HEK293 (cell line): ENCODE measurements at regions not wholly inside any gene's neighbourhood (a gene's known extent, or its start where the extent isn't known, plus 50 kb on each side); places are given as distances from the start of the nearest gene placed in this dataset.

Source experiments
- BCL6B ChIP-seq: fragments of 450-650 bp; formaldehyde crosslinking; IDR thresholded peaks from 2 replicates; pipeline ENCODE4 v1.5.1; 2017; ENCODE audit warnings: missing biosample characterization, missing genetic modification characterization
- KLF7 ChIP-seq: fragments of 450-650 bp; formaldehyde crosslinking; IDR thresholded peaks from 2 replicates; pipeline ENCODE4 v1.5.1; 2016; ENCODE audit warnings: missing biosample characterization, missing genetic modification characterization, borderline replicate concordance
- KLF9 ChIP-seq: fragments of 450-650 bp; formaldehyde crosslinking; IDR thresholded peaks from 2 replicates; pipeline ENCODE4 v1.5.1; 2016; ENCODE audit warnings: missing biosample characterization, missing genetic modification characterization, low read depth
- OVOL3 ChIP-seq: fragments of 450-650 bp; formaldehyde crosslinking; IDR thresholded peaks from 2 replicates; pipeline ENCODE4 v1.5.1; 2016; ENCODE audit warnings: missing biosample characterization, missing genetic modification characterization
- PATZ1 ChIP-seq: fragments of 450-650 bp; formaldehyde crosslinking; IDR thresholded peaks from 2 replicates; pipeline ENCODE4 v1.5.1; 2016; ENCODE audit warnings: missing biosample characterization, missing genetic modification characterization
- REPIN1 ChIP-seq: fragments of 450-650 bp; formaldehyde crosslinking; IDR thresholded peaks from 2 replicates; pipeline ENCODE4 v1.5.1; 2017; ENCODE audit warnings: missing biosample characterization, missing genetic modification characterization, low read depth
- SALL2 ChIP-seq: fragments of 450-650 bp; formaldehyde crosslinking; IDR thresholded peaks from 2 replicates; pipeline ENCODE4 v1.5.0; 2017; ENCODE audit warnings: missing biosample characterization, mild to moderate bottlenecking, missing genetic modification characterization, borderline replicate concordance
- SP7 ChIP-seq: fragments of 450-650 bp; formaldehyde crosslinking; IDR thresholded peaks from 2 replicates; pipeline ENCODE4 v1.5.1; 2016; ENCODE audit warnings: missing biosample characterization, missing genetic modification characterization
- ZBTB11 ChIP-seq: fragments of 450-650 bp; formaldehyde crosslinking; conservative IDR thresholded peaks from 2 replicates; pipeline ENCODE4 v1.5.1; 2016; ENCODE audit warnings: low read depth, missing biosample characterization, missing genetic modification characterization
- ZFHX2 ChIP-seq: fragments of 450-650 bp; formaldehyde crosslinking; conservative IDR thresholded peaks from 2 replicates; pipeline ENCODE4 v1.5.1; 2016; ENCODE audit warnings: missing biosample characterization, missing genetic modification characterization
- ZFP37 ChIP-seq: fragments of 450-650 bp; formaldehyde crosslinking; IDR thresholded peaks from 2 replicates; pipeline ENCODE4 v1.5.1; 2016; ENCODE audit warnings: missing biosample characterization, missing genetic modification characterization
- ZIC2 ChIP-seq: fragments of 450-650 bp; formaldehyde crosslinking; IDR thresholded peaks from 2 replicates; pipeline ENCODE4 v1.5.1; 2016; ENCODE audit warnings: missing biosample characterization, missing genetic modification characterization
- ZNF16 ChIP-seq: fragments of 450-650 bp; formaldehyde crosslinking; IDR thresholded peaks from 2 replicates; pipeline ENCODE4 v1.5.1; 2016; ENCODE audit warnings: low read depth, missing biosample characterization, missing genetic modification characterization
- ZNF26 ChIP-seq: fragments of 450-650 bp; formaldehyde crosslinking; IDR thresholded peaks from 2 replicates; pipeline ENCODE4 v1.5.1; 2016; ENCODE audit warnings: missing biosample characterization, missing genetic modification characterization
- ZNF274 ChIP-seq, 2 experiments: fragments of 200-500 bp in 1 of 2; fragments of 450-650 bp in 1 of 2; sonication (Bioruptor generic) in 1 of 2; formaldehyde crosslinking in 1 of 2; IDR thresholded peaks; 2 replicates each; pipeline versions ENCODE4 v1.5.1 to v1.6.1; 2014 to 2016; ENCODE audit warnings: borderline replicate concordance in 1 of 2, inconsistent platforms in 1 of 2, low read length in 1 of 2, missing biosample characterization in 1 of 2, missing genetic modification characterization in 1 of 2
- ZNF350 ChIP-seq: fragments of 450-650 bp; formaldehyde crosslinking; IDR thresholded peaks from 2 replicates; pipeline ENCODE4 v1.5.0; 2017; ENCODE audit warnings: missing biosample characterization, mild to moderate bottlenecking, missing genetic modification characterization
- ZNF394 ChIP-seq: fragments of 450-650 bp; formaldehyde crosslinking; IDR thresholded peaks from 2 replicates; pipeline ENCODE4 v1.5.1; 2016; ENCODE audit warnings: missing biosample characterization, missing genetic modification characterization, mild to moderate bottlenecking, moderate library complexity, borderline replicate concordance
- ZNF404 ChIP-seq: fragments of 450-650 bp; formaldehyde crosslinking; IDR thresholded peaks from 2 replicates; pipeline ENCODE4 v1.5.1; 2017; ENCODE audit warnings: missing biosample characterization, missing genetic modification characterization
- ZNF423 ChIP-seq: fragments of 450-650 bp; formaldehyde crosslinking; IDR thresholded peaks from 2 replicates; pipeline ENCODE4 v1.5.1; 2016; ENCODE audit warnings: missing biosample characterization, missing genetic modification characterization
- ZNF426 ChIP-seq: fragments of 450-650 bp; formaldehyde crosslinking; IDR thresholded peaks from 2 replicates; pipeline ENCODE4 v1.5.1; 2017; ENCODE audit warnings: missing biosample characterization, missing genetic modification characterization, mild to moderate bottlenecking, inconsistent platforms, moderate library complexity
- ZNF473 ChIP-seq: fragments of 450-650 bp; formaldehyde crosslinking; IDR thresholded peaks from 2 replicates; pipeline ENCODE4 v1.5.1; 2017; ENCODE audit warnings: missing biosample characterization, missing genetic modification characterization
- ZNF558 ChIP-seq: fragments of 450-650 bp; formaldehyde crosslinking; IDR thresholded peaks from 2 replicates; pipeline ENCODE4 v1.5.1; 2016; ENCODE audit warnings: missing biosample characterization, missing genetic modification characterization
- ZNF621 ChIP-seq: fragments of 450-650 bp; formaldehyde crosslinking; IDR thresholded peaks from 2 replicates; pipeline ENCODE4 v1.5.1; 2017; ENCODE audit warnings: missing biosample characterization, missing genetic modification characterization
- ZNF623 ChIP-seq: fragments of 450-650 bp; formaldehyde crosslinking; IDR thresholded peaks from 2 replicates; pipeline ENCODE4 v1.5.1; 2016; ENCODE audit warnings: missing biosample characterization, missing genetic modification characterization
- ZNF639 ChIP-seq: fragments of 450-650 bp; formaldehyde crosslinking; IDR thresholded peaks from 2 replicates; pipeline ENCODE4 v1.5.1; 2016; ENCODE audit warnings: missing biosample characterization, missing genetic modification characterization
- ZNF664 ChIP-seq: fragments of 450-650 bp; formaldehyde crosslinking; IDR thresholded peaks from 2 replicates; pipeline ENCODE4 v1.5.1; 2016; ENCODE audit warnings: missing biosample characterization, missing genetic modification characterization
- ZNF791 ChIP-seq: fragments of 450-650 bp; formaldehyde crosslinking; IDR thresholded peaks from 2 replicates; pipeline ENCODE4 v1.5.1; 2016; ENCODE audit warnings: missing biosample characterization, missing genetic modification characterization
- ZNF843 ChIP-seq: fragments of 450-650 bp; formaldehyde crosslinking; IDR thresholded peaks from 2 replicates; pipeline ENCODE4 v1.5.1; 2016; ENCODE audit warnings: missing biosample characterization, missing genetic modification characterization
- ZSCAN30 ChIP-seq: fragments of 450-650 bp; IDR thresholded peaks from 2 replicates; pipeline ENCODE4 v1.5.1; 2018; ENCODE audit warnings: missing biosample characterization, mild to moderate bottlenecking, missing genetic modification characterization, moderate library complexity

GRCh38 chr17:56699186-56699894 is 105.8 kb downstream of the NOG start (continued):
- TF ChIP-seq ZNF26 (tag by site-specific recombination): no peak
- TF ChIP-seq ZNF621 (tag by site-specific recombination): no peak
- TF ChIP-seq ZFP37: no peak; the same call in 1 of the 2 replicates
- TF ChIP-seq ZNF558: no peak
- TF ChIP-seq KLF9 (tag by site-specific recombination): no peak
- no peak for TF ChIP-seq ZNF664 (tag by site-specific recombination)
- no peak for TF ChIP-seq ZNF639
- TF ChIP-seq ZNF473 (tag by site-specific recombination): no peak
- TF ChIP-seq ZIC2 (tag by site-specific recombination): no peak
- no peak for TF ChIP-seq ZSCAN30 (tag by site-specific recombination)
- peak; percentile 67; the same call in 1 of the 2 replicates for TF ChIP-seq SP7
- no peak for TF ChIP-seq ZNF423 (tag by site-specific recombination)
- no peak for TF ChIP-seq REPIN1 (tag by site-specific recombination)
- TF ChIP-seq ZNF426: no peak
- no peak for TF ChIP-seq PATZ1
- TF ChIP-seq BCL6B (tag by site-specific recombination): no peak
- no peak for TF ChIP-seq ZNF791
- TF ChIP-seq OVOL3: no peak
- no peak for TF ChIP-seq ZNF274 (IDR thresholded peaks at IDR 0.05; ENCODE audit: low read length)
- no peak for TF ChIP-seq ZNF274 (tag by site-specific recombination; IDR thresholded peaks at IDR 0.05; ENCODE audit: borderline replicate concordance)
- no peak for TF ChIP-seq ZFHX2 (tag by site-specific recombination)
- TF ChIP-seq ZNF16 (tag by site-specific recombination): no peak
- no peak for TF ChIP-seq ZNF843
- TF ChIP-seq ZNF404 (tag by site-specific recombination): no peak
- TF ChIP-seq ZBTB11 (tag by site-specific recombination): no peak; the same call in 1 of the 2 replicates
- TF ChIP-seq ZNF350 (tag by site-specific recombination): no peak
- no peak for TF ChIP-seq SALL2 (tag by site-specific recombination)
- TF ChIP-seq ZNF394 (tag by site-specific recombination): peak; percentile 46; the same call in 1 of the 2 replicates
- no peak for TF ChIP-seq ZNF623
- no peak for TF ChIP-seq KLF7 (tag by site-specific recombination)
